ENCODE measurements at regions not wholly inside any gene's neighbourhood (a gene's known extent, or its start where the extent isn't known, plus 50 kb on each side); places are given as distances from the start of the nearest gene placed in this dataset.

GRCh38 chr6:5855787-5856470, 150.8 kb downstream of the NRN1 start:
- Histone ChIP-seq H3K4me3 (ENCODE audit: low read length) (no peak overlapping the region), H3K27me3 (replicated peaks; ENCODE audit: insufficient read depth, low read length) (no peaks in the 10 kb centered on the region), H3K27ac (ENCODE audit: low read length) (no peak overlapping the region), H3K36me3 (replicated peaks; ENCODE audit: insufficient read depth, low read length) (no peaks in the 10 kb centered on the region), H3K9me2 (replicated peaks; ENCODE audit: insufficient read depth, low read length) (no peaks in the 10 kb centered on the region), H4K20me1 (ENCODE audit: insufficient read depth, low read length) (no peaks in the 10 kb centered on the region), H2AFZ (ENCODE audit: low read length) (no peak overlapping the region), H3K9me3 (replicated peaks; ENCODE audit: insufficient read depth, low read length) (no peaks in the 10 kb centered on the region), H3K4me1 (ENCODE audit: low read length) (0 out of 2 replicates have a peak, but pooled peaks cover 6% of the 10 kb centered on the region), H3K4me2 (ENCODE audit: low read depth, low read length) (no peak overlapping the region), H3K9ac (ENCODE audit: low read length) (no peak overlapping the region), H3F3A (ENCODE audit: insufficient read depth, low read length) (peaks cover 6% of the 10 kb centered on the region), H3K79me2 (ENCODE audit: low read length) (no peaks in the 10 kb centered on the region)
- no peak for DNase-seq
- no peak for TF ChIP-seq CTCF (IDR thresholded peaks at IDR 0.05; ENCODE audit: low read length)
- TF ChIP-seq EZH2phosphoT487 (IDR thresholded peaks at IDR 0.05; ENCODE audit: low read length), result no peak
- TF ChIP-seq EZH2 (optimal IDR thresholded peaks at IDR 0.05; ENCODE audit: low read depth, low read length), result no peak

- Histone ChIP-seq H3K4me2 (ENCODE audit: low read depth, low read length) (no peak overlapping the region), H3K27ac (ENCODE audit: low read length) (no peak overlapping the region), H4K20me1 (ENCODE audit: insufficient read depth, low read length) (no peaks in the 10 kb centered on the region), H3K4me3 (ENCODE audit: low read length) (no peak overlapping the region), H2AFZ (ENCODE audit: low read length) (no peak overlapping the region), H3K9ac (ENCODE audit: low read length) (no peak overlapping the region), H3K27me3 (replicated peaks; ENCODE audit: insufficient read depth, low read length) (no peaks in the 10 kb centered on the region), H3K9me2 (replicated peaks; ENCODE audit: insufficient read depth, low read length) (no peaks in the 10 kb centered on the region), H3K4me1 (ENCODE audit: low read length) (no peaks in the 10 kb centered on the region), H3F3A (ENCODE audit: insufficient read depth, low read length) (no peaks in the 10 kb centered on the region), H3K79me2 (ENCODE audit: low read length) (no peaks in the 10 kb centered on the region), H3K36me3 (replicated peaks; ENCODE audit: insufficient read depth, low read length) (no peaks in the 10 kb centered on the region), H3K9me3 (replicated peaks; ENCODE audit: insufficient read depth, low read length) (no peaks in the 10 kb centered on the region)
- TF ChIP-seq EZH2 (optimal IDR thresholded peaks at IDR 0.05; ENCODE audit: low read depth, low read length), result no peak
- TF ChIP-seq EZH2phosphoT487 (IDR thresholded peaks at IDR 0.05; ENCODE audit: low read length), result no peak
- TF ChIP-seq CTCF (IDR thresholded peaks at IDR 0.05; ENCODE audit: low read length), result no peak
- DNase-seq, result no peak
These were observed 151.8 kb downstream of the NRN1 start for GRCh38 chr6:5854899-5855298.

- H3K79me2 ChIP-seq (ENCODE audit: low read length), result no peaks in the 10 kb centered on the region
- H4K20me1 ChIP-seq (ENCODE audit: insufficient read depth, low read length), result no peaks in the 10 kb centered on the region
- peaks cover 7% of the 10 kb centered on the region; the same call in 1 of the 2 replicates for H3F3A ChIP-seq (ENCODE audit: insufficient read depth, low read length)
- H3K9me2 ChIP-seq (replicated peaks; ENCODE audit: insufficient read depth, low read length), result no peaks in the 10 kb centered on the region
- no peak for TF ChIP-seq EZH2phosphoT487 (IDR thresholded peaks at IDR 0.05; ENCODE audit: low read length)
- no peak for TF ChIP-seq EZH2 (optimal IDR thresholded peaks at IDR 0.05; ENCODE audit: low read depth, low read length)
- TF ChIP-seq CTCF (IDR thresholded peaks at IDR 0.05; ENCODE audit: low read length), result no peak
- H3K4me2 ChIP-seq (ENCODE audit: low read depth, low read length), result peak overlapping the region; percentile 79
- peak; percentile 36 for DNase-seq
- peaks cover 19% of the 10 kb centered on the region for H3K4me1 ChIP-seq (ENCODE audit: low read length)
- peak overlapping the region; percentile 58 for H3K4me3 ChIP-seq (ENCODE audit: low read length)
- no peaks in the 10 kb centered on the region for H3K36me3 ChIP-seq (replicated peaks; ENCODE audit: insufficient read depth, low read length)
- H3K27ac ChIP-seq (ENCODE audit: low read length), result no peak overlapping the region
- peak overlapping the region; percentile 53; the same call in 1 of the 2 replicates for H3K9ac ChIP-seq (ENCODE audit: low read length)
- no peaks in the 10 kb centered on the region for H3K27me3 ChIP-seq (replicated peaks; ENCODE audit: insufficient read depth, low read length)
- no peaks in the 10 kb centered on the region for H3K9me3 ChIP-seq (replicated peaks; ENCODE audit: insufficient read depth, low read length)
- peak overlapping the region; percentile 77 for H2AFZ ChIP-seq (ENCODE audit: low read length)
These were observed 155.4 kb downstream of the NRN1 start for GRCh38 chr6:5851261-5851757.

Measured in MM.1S (cell line).